ENCODE measurements at regions not wholly inside any gene's neighbourhood (a gene's known extent, or its start where the extent isn't known, plus 50 kb on each side); places are given as distances from the start of the nearest gene placed in this dataset.
"Not testable (repeated sequence)": the region's sequence is repeated elsewhere in the genome, so short reads cannot be mapped to it uniquely, and the experiment has no call there.

GRCh38 chrY:19644889-19645638, 99.5 kb downstream of the KDM5D start:
- no peak for DNase-seq (ENCODE audit: low spot score)

DNA sequence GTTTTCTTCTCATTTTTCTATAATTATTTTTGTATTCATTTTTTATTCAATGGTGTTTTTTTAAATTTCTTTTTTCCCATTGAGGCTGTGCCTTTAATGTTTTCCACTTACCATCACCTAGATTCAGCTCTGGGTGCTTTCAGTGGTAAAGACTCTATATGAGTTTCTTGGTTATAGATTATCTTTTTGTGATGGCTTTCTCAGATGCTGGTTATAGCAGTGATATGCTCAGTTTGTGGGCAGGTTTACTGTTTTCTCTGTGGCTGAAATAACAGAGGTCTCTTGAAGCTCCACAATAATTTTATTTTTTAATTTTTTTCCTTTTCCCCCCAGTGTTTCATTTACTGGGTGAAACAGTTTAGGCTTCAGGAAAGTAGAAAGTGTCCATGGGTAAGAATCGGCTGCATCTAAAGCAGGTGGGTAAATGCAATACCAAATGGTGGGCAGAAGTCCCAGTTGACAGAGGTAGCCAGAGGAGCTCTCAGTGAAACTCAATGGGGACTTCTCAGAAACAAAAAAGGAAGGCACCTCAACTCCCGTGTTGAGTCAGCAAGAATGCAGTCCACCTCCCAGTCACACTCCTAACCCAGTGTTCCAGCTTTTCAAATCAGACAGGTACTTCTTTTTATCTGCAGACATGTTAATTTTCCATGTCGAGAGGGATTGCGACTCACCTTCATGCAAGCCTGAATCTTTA, 106.7 kb downstream of the KDM5D start:
- DNase-seq (ENCODE audit: low spot score): no peak

GRCh38 chrY:19628926-19629325, 115.6 kb downstream of the KDM5D start:
- no peak for DNase-seq (ENCODE audit: low spot score)

DNA sequence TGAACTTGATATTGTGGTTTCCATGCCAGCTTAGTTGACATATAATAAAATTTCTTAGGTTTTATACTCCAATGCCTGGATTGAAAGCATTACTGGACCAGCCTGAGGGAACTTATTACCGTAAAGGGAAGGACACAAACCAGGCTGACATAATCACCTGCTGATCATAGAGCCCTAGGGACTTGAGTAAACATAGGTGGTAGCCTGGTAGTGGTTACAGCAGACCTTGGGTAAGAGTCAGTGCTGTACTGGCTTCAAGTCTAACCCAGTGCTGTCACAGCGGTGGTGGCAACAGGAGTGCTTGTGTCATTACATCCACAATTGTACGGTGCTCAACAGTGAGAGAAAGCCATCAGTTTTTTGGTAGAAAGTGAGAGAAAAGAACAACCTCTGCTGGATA, 122.1 kb downstream of the KDM5D start:
- DNase-seq (ENCODE audit: low spot score): no peak

GRCh38 chrY:19621756-19622155, 122.8 kb downstream of the KDM5D start:
- DNase-seq (ENCODE audit: low spot score): no peak

GRCh38 chrY:19601113-19601512, 143.4 kb downstream of the KDM5D start:
- no peak for DNase-seq (ENCODE audit: low spot score)

DNA sequence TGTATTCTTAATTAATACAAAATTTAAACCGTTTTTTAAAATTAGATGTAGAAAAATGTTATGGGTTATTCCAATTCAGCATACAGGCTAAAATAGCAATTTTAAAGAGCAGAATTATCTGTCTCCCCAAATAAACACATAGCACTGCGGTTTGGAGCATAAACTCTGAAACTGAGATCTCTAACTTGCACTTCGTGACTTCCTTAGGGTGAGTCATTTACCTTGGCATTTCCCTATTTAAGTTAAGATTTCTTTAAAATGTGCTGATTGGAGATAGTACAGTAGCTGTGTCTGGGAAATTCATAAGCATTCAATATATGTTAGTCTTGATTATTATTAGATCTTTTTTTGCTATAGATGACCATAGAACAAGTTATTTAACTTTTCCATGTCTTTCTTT, 143.8 kb downstream of the KDM5D start:
- DNase-seq (ENCODE audit: low spot score): no peak

DNA sequence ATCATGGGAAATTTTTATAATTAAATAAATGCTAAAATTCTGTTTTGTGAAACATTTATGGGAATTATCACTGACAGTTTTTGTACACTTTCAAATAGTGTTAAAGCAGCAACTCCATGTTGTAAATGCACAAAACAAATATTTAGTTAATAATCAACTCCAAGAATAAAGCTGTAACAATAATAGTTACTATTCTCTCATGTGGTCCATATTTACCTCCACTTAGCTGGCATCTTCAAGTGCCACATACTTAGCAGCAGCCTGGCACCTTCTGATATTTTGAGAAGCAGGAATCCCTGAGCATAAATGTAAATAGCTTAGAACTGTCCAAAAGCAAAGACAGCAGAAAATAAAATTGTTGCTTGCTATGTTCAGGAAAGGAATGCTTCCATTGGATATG, 154.3 kb downstream of the KDM5D start:
- DNase-seq (ENCODE audit: low spot score): no peak

GRCh38 chrY:19589664-19590063, 154.9 kb downstream of the KDM5D start:
- no peak for DNase-seq (ENCODE audit: low spot score)

GRCh38 chrY:19587311-19587710, 157.2 kb downstream of the KDM5D start:
- no peak for DNase-seq (ENCODE audit: low spot score)

DNA sequence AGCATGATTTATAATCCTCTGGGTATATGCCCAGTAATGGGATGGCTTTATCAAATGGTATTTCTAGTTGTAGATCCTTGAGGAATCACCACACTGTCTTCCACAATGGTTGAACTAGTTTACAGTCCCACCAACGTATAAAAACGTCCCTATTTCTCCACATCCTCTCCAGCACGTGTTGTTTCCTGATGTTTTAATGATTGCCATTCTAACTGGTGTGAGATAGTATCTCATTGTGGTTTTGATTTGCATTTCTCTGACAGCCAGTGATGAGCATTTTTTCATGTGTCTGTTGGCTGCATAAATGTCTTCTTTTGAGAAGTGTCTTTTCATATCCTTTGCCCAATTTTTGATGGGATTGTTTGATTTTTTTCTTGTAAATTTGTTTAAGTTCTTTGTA, 163.5 kb downstream of the KDM5D start:
- DNase-seq (ENCODE audit: low spot score): not testable (repeated sequence)

DNA sequence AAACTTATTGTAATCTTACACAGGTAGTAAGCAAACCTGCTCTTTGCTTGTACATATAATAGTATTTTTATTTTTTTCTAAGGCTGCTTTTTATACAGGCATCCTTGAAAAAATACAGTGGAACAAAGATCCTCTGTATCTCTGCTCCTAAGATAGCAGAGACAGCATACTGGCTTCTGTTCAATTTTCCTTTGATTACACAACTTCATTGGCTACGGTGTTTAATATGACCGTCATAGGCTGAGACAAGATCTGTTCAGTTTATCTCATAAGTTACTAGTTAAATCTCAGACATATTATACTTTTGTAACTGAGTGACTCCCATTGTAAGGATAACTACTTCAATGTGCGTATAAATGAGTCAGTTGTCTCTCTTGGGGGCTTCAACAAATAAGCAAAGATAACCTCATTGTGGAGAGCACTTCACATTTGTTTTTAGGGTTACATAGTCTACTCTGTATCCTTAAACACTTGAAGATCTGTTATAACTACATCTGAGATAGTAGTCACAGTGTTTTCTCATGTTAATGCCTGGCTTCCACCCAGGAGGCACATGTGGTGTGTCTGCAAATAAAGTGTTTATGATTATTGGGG, 166.1 kb downstream of the KDM5D start:
- no peak for DNase-seq (ENCODE audit: low spot score)

- no peak for DNase-seq (ENCODE audit: low spot score)
These were observed 167.3 kb downstream of the KDM5D start for GRCh38 chrY:19577250-19577649.

DNA sequence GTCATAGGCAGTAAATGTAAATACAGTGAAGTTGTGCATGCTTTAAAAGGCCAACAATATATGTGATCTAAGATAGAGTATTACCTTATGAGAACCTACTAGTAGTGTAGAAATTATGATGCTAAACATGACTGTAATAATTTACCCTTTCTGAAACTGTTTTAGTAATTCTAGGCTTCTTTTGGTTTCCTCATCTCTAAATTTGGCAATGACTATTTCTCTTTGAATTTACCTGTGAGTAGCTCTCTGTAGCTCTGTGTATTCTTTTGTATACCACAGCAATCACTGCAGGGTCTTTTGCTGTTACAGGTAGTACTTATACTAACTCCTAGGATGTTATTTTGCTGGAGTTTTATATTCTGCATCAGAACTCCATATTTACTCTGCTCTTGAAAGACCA, 169.6 kb downstream of the KDM5D start:
- DNase-seq (ENCODE audit: low spot score): no peak

GRCh38 chrY:19573646-19574045, 170.9 kb downstream of the KDM5D start:
- no peak for DNase-seq (ENCODE audit: low spot score)

- no peak for DNase-seq (ENCODE audit: low spot score)
These were observed 173.5 kb downstream of the KDM5D start for GRCh38 chrY:19570999-19571398.

GRCh38 chrY:19567943-19568342, 176.6 kb downstream of the KDM5D start:
- no peak for DNase-seq (ENCODE audit: low spot score)

DNA sequence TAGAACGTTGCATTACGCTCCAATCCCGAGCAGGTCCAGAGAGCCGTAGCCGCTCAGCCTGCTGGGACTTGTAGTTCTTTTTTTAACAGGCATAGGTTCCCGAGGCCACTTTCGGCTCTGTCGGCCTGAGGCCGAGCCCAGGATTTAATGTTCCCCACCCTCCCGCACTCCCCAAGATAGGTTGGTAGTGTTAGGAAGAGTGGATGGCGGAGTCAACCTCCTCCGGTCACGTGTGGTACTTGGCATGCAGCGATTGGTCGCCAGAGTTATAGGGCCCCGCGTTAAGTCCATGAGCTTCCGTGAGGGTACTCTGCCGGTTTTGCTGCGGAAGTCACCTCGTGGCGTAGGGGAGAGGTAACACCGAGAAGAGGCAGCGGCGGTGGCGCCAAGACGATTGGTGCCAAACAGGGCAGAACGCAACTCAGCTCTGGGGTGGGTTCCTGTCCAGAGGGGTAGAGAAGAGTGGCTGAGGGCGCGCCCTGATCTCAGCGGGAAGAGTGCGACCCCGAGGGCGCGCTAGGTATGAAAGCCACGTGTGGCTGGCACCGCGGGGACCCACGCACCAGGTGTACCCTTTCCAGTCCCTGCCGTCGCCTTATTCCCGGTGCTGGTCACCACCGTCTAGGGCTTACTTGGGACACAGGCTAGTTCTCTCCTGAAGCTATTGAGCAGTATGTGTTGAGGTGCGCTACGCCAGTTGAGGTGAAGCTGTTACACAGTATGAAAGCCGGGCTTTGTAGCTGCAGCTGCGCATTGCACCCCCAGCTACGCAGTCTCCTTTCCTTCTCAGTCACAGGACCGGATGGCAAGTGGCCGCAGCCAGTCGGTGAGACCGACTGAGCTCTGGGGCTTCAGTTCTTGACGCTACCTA, 177.2 kb downstream of the KDM5D start:
- peak; percentile 73 for DNase-seq (ENCODE audit: low spot score)

DNA sequence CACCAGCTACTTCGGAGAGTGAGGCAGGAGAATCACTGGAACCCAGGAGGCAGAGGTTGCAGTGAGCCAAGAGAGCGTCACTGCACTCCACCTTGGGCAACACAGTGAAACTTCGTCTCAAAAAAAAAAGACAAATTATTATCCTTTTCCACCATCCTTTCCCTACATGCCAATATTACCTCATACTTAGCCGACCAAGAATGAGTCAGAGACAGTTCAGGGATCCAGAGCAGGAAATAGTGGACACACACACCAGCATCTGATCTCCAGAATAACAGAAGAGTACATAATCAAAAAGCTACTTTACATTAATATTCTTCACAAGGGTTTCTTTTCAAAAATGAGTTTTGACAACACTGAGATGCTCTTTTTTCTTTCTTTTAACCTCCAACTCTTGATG, 185.4 kb downstream of the KDM5D start:
- DNase-seq (ENCODE audit: low spot score): no peak

GRCh38 chrY:19549671-19550466, 194.7 kb downstream of the KDM5D start:
- peak; percentile 3 for DNase-seq (ENCODE audit: low spot score)

DNA sequence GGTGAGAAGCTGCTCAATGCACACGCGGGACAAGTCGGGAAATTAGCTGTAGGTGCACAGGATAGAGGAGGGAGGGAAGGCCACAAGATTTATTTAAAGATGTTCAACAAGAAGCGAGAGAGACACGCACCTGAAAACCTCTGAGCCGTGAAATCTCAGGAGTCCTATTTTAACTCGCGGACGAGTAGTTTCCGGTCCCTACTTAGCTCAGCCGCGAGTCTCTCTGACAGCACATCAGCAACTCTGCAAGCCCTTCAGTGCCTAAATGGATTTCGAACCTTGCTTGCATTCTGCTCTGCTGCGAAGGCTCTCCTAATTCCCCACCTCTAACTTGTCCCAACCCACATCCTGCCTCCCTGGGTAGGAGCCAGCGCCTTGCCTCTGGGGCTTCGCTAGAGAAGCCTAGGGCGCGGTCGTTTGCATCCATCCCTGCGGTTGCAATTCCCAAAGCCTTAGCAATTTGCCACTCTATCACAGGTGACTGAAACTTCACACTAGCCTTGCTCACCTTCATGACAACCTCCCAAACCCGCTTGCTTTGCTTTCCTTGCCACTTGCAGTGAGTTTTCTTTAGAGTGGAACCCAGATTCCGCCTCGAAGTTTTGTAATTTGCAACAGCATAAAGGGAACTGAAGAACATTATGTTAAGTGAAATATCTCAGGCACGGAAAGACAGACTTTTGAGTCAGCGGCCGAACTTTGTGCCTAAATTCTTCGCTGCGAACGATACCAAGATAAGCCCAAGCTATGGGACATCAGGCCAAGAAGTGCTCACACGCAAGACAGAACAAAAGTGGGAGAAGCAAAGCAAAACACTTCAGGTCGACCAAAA, 202.8 kb downstream of the KDM5D start:
- DNase-seq (ENCODE audit: low spot score): peak; percentile 1
